Effector CD4-positive, alpha-beta T cell (primary cell): ENCODE measurements at regions not wholly inside any gene's neighbourhood (a gene's known extent, or its start where the extent isn't known, plus 50 kb on each side); places are given as distances from the start of the nearest gene placed in this dataset.
"Not testable (repeated sequence)": the region's sequence is repeated elsewhere in the genome, so short reads cannot be mapped to it uniquely, and the experiment has no call there.

ENCODE experiments used
- DNase-seq: peaks from one replicate; pipeline ENCODE4 v3.0.0-alpha.2; 2020

DNA sequence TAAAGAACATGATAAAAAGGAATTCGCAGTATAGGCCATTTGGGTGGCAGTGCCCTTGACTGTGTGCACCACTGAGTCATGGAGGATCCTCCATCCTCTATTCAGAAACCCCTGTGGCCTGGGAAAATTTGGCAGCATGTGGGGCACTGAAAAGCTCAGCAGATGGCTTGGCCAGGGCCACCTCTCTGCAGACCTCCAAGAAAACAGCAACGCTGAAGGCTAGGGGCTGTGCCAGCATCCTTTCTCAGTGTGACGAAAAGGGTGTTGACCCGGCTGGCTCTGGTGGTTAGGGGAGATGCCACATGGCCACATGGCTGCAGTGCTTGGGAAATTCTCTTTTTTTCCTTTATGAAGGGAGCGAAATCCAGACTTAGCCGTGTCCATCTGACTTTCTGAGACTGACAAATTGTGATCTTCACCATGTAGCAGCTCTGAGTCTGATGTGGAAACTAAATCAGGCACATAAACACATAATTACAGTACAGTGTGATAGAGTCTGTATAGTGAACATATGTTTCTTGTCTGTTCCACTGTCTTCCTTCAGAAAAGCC, 178.0 kb downstream of the KCTD12 start:
- no peak for DNase-seq

DNA sequence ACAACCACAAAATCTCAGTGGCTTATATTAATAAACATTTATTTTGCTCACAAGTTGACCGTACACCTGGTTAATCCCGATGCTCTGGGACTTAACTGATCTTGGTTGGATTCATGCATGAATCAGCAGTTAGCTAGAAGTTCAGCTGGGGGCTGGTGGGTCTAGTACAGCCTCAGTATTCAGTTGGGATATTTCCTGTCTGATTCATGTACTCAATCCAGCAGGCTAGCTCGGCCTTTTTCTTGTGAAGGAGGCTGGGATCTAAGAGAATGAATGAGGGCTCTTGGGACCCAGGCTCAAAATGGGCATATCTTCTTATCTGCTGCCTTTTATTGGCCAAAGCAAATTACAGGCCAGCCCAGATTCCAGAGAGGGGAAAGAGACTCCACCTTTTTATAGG, 178.8 kb downstream of the KCTD12 start:
- no peak for DNase-seq

DNA sequence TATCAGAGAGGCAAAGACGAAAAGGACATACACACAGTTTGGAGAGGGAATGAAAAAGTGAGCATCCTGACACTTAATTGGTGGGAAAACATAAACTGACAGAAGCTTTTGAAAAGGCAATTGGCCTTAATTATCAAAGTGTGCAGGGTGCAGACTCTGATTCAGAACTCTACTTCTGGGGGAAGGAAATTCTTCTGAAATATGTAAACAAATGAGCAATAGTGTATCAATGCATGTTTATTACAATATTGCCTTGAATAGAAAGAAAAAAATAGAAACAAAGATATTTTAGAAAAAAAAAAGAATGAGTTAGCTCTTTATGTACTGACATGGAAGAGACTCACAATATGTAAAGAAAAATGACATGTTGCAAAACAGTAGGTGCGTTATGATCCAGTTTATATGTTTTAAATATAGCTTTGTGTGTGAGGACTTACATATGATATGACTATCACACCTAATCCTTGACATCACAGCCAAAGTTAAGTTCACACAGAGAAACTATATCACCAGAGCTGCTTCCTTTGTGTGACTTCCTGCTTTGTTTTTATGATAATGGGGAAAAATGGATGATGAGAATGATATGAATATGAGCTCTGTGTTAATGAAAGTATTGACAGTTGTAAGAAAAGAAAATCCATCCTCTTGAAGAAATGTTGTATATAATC, 182.4 kb downstream of the KCTD12 start:
- DNase-seq = no peak

DNA sequence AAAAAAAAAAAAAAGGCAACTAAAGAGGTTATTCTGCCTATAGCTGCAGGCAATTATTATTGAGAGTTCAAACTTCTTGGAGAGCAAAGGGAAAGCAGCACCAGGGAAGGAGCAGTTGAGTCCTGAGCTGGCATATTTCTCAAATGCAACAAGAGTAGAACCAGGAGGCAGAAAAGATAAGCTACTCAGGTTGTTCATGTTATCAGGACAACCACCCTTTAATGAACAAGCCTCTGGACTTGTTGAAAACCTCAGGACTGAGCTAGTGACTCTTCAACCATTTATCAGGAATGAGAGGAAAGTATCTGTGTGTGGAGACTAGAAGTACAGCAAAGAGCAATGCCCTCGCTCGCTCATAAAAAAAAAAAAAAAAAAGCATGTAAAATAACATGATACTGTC, 183.0 kb downstream of the KCTD12 start:
- no peak for DNase-seq

DNA sequence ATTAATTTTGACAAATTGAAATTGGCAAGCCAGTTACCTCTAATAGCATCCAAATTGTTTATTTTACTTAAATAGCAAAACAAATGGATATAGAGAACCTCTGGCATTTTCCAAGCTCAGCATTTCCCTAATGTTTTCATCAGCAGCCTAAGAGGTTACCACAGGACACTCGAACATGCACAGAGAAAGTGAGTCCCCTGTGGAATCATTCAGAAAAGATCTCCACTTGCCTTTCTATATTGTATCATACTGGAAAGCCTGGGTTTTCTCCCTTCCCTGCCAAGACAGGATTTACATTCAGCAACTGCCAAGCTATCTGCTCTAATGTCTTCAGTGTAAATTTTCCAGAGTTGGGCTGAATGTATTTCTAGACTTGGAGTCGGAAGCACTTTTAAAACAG, 188.9 kb downstream of the KCTD12 start:
- no peak for DNase-seq

DNA sequence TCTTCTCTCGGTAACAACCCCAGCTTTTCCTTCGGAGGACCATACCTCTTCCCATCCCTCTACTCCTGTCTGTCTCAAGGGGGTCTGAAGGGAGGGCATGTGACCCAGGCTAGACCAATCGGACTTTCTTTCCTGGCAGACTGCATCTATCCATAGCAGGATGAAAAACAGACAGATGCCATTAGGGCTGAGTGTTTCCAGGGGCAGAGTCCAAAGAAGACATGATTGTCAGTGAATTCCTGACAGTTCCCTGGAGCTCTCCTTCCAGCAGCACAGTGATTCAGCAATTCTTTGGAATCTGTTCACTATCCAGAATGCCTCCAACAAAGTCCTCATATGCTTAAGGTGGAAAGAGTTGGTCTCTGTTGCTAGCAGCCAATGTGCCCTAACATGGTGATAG, 189.8 kb downstream of the KCTD12 start:
- DNase-seq = no peak

DNA sequence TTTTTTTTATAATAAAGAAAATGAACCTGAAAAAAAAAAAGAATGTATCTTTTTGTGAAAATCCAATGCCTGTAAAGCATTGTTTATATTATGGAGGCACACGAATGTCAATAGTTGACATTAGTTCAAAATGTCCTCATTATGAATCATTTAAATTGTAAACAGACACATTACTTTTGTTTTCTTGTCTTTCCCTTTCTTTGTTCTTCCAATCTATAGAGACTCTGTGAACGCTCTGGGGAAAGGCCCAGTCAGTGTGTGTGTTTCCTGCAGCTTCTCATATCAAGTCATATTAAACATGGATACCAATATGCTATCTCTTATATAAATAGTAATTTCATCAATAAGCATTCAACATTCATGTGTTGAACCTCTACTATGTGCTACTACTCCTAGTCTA, 193.1 kb downstream of the KCTD12 start:
- no peak for DNase-seq

DNA sequence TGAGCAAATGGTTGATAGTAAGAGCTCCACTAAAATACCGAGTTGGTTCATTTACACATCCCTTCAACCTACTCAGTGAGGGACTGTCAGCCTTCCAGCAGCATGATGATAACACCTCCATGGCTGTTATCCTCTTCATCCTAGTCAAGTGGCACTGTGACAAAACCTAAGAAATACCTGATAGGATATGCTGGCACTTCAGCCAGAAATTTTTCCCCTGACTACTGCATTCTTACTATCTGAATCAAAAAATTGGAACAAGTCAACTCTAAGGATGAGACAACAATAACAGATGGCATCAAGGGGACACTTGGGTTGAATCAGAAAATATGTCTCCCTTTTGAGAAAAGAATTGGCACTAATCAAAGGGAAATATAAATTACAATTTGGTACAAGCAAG, 193.9 kb downstream of the KCTD12 start:
- DNase-seq = no peak

DNA sequence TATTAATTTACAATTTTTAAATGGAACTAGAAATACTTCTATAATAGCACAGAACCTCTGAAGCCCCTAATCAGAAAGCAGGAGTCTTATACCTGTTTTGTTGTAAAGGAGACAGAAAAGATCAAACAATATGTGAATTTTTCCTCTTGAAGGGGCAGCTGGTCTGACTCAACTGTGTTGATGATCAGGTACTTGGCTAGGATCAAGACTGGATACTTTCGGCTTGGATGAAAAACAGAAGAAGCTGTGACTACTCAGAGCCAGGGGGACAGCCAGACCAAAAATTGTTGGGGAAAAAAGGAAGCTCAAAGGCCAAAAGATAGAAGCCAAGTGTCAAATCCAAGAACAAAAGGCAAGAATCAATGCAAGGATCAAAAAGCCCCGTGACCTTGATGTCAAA, 195.6 kb downstream of the KCTD12 start:
- DNase-seq = no peak

DNA sequence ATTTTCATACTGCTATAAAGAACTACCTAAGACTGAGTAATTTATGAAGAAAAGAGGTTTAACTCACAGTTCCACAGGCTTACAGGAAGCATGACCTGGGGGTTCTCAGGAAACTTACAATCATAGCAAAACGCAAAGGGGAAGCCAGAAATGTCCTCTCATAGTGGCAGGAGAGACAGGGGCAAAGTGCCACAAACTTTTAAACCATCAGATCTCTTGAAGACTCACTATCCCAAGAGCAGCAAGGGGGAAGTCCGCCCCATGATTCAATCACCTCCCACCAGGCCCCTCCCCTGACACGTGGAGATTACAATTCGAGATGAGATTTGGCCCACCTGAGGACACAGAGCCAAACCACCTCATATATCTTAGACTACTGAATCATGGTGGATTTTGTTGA, 198.7 kb downstream of the KCTD12 start:
- no peak for DNase-seq

DNA sequence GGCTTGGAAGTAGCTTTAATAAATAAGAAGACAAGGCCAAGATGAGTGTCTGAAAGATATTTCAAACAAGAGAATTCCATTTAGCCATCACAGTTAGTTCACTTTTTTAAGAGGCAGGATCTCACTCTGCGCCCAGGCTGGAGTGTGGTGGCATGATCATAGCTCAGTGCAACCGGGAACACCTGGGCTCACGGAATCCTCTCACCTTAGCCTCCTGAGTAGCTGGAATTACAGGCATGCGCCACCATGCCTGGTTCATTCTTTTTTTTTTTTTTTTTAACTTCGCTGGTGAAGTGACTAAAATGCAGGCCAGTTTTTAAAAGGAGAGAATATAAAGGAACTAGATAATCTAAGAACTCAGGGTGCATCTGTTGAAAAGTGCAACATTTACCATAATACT, 200.3 kb downstream of the KCTD12 start:
- DNase-seq = no peak

DNA sequence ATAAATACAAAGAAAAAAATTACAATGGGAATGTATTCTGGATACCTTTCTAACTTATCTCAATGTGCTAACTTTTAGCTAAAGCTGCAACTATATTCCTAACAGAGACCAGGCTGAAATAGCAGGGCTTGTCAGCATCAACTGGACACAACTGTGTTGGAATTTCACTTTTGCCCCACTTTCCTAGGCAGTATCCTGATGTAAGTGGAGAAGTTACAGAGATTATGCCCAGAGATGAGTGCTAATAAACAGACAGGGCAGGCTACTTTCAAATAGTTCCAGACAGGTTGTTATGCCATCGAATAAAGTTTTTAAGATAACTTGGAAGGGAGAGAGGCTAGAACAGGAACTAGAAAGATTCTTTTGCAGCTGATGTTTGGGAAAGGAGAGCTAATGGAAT, 201.9 kb downstream of the KCTD12 start:
- DNase-seq = no peak

DNA sequence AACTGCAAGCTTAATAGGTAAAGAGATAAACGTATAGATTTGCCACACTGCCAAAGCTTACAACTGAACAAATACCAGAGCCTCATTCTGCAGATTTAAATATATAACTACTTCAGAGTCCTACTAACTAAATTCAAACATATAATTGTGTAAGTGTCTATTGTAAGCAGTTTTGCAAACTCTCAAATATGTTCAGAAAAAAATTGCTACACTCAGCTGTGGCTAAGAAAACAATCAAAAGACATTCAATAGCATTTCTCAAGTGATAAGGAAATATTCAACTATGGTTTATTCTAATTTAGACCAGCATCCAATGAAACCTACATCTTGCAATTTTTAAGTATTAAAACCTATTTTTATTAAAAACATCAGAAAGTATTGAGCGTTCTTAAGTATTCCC, 202.4 kb downstream of the KCTD12 start:
- no peak for DNase-seq

DNA sequence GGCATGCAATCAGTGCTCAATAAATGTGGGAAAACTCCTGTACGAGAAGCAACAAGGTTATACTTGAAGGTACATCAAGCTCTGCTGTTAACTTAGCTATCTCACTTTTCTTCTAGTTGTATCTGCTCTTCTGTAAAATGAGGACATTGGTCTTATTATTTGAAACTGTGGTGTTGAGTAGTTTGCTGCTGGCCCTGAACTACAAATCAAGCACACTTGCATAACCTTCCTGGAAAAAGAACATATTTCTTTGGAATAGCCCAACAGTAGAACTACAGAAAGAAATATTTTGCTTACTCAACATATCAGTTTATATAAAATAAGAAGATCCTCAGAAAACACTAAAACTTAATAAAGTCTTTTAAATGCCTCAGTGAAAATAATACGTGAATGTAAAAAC, 203.0 kb downstream of the KCTD12 start:
- no peak for DNase-seq

DNA sequence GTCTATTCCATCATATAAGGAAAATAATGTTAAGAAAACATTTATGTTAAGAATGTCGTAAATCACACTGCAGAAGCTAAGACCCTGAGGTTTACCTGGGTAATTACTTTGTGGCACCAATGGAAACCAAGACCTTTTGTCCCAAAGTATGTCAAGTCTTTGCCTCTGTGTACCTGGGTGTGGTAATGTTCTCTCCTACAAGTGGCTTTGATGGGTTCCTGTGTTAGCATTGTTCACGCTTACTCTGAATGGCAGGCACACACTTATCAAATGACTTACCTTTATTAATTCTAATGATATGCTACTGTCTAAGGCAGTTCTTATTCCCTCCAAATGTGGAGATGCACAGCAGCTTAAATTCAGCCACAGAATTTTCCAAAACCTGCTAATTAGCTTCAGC, 206.1 kb downstream of the KCTD12 start:
- DNase-seq = no peak

DNA sequence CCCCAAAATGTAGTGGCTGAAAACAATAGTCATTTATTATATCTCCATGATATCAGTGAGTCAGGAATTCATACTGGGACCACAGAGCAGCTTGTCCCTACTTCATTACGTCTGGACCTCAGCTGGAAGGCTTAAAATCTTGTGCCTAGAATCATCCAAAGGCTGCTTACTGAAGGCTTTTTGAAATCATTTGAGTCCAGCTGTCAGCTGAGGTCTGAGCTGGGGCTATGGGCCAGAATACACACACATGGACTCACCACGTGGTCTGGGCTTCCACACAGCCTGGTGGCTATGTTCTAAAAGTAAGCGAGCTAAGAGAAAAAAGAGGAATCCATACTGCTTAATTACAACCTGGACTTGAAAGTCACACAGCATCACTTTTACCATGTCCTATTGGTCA, 209.2 kb downstream of the KCTD12 start:
- no peak for DNase-seq

DNA sequence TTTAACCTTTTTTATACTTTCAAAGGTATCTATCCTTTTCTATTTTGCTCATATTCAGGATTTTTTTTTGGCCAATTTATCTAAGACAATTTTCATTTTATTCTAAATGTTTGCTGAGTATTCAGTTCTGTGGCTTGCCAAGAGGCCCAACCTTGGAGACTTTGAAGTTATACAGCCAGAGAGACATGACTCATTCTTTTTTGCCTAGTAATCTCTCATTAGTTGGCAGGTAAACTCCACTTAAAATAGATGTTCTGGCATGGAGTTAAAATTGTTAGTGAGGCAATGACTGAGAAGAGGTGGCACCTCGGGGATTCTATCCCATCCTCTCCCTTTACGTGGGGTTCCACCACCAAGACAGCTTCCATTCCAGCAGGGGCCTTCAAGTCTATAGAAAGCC, 213.8 kb downstream of the KCTD12 start:
- DNase-seq = no peak

DNA sequence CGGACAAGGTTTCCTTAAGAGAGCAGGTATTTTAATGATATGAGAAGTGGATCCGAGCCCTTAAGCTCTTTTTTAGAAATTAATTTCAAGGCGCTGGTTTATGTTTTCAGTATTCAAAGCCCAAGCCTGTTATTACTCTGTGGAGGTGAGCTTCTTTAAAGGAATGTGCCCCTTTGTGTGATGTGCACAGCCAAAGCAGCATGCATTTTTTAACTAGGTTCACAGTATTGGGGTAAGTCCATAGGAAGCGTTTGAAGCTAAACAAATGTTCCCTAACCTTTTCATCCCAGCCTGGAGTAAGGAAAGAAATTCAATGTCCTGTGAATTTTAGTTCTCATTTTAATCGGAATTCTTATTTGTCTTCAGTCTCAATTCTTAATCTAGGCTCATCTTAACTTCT, 217.5 kb downstream of the KCTD12 start:
- no peak for DNase-seq

DNA sequence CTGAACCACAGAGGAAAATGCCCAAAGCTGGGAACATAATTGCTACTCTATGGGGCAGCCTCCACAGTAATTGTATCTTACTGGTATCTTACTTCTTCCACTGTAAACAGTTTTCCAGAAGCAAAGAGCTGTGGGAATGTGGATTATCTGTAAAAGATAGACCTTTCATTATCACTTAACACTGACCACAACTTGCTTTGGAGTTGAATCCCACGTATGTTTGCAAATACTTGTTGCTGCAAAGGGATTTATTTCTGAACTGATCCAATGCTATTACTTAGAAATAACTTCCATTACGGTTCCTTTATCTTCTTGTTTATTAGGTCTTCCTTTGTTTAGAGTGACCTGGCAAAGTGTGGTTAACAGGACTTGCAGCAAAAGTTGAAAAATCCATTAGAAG, 218.1 kb downstream of the KCTD12 start:
- no peak for DNase-seq

DNA sequence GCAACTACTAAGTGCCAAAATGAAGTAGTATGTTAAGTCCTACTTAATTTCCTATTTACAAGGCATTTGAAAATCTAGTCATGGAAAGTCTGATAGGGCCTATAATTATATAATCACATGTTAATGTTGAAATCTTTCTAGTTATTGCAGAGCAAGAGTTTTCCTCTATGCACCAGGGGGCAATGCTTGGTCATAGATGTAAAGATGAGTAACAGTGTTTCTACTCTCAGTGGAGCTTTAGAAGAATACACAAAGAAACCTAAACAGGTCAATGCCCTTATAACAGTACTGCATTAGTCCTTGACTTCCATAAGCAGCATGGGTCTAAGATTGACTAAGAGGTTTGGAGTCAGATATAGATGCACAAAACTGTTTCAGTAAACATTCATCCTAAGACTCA, 218.7 kb downstream of the KCTD12 start:
- no peak for DNase-seq

DNA sequence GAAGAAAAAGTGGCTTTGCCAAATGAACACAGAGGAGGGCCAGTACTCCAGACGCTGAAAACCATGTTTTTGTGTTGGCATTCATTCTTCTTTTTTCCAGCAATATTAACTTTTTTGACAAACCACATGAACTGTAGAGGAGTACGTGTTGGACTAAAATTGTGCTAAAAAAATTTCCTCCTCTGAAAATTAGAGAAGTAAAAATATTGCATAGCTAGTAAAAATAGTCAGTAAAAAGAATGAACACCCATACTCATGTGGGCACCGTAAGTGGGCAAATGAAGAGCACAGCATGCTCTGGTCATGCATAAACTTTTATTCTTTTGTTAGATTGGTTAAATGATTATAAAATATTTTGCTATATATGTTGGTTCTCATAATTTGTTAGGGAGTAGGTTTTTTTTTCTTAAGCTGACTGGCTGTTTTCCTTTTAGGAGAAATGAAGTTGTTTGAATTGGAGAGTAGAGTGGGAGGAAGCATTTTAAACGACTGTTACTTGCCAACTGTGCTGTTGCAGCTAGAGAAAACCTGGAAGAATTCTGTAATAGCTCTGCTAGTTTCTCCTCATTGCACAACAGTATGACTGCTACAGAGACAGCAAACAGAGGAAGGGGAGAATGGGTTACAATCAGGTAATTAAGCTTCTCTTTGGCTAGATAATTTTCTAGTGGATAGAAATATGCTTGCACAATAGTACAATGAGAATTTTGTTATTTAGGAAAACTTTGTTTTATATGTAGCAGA, 222.4 kb downstream of the KCTD12 start:
- DNase-seq = no peak

DNA sequence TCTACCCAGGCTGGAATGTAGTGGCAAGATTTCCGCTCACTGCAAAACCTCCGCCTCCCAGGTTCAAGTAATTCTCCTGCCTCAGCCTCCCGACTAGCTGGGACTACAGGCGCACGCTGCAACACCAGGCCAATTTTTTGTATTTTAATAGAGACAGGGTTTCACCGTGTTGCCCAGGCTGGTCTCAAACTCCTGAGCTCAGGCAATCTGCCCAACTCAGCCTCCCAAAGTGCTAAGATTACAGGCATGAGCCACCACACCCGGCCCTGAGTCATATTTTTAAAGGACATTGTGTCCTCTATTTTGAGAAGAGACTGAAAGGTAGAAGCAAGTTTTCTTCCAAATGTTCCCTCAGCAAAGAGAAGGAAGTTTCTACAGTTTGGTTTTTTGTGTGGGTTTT, 227.1 kb downstream of the KCTD12 start:
- DNase-seq = not testable (repeated sequence)

DNA sequence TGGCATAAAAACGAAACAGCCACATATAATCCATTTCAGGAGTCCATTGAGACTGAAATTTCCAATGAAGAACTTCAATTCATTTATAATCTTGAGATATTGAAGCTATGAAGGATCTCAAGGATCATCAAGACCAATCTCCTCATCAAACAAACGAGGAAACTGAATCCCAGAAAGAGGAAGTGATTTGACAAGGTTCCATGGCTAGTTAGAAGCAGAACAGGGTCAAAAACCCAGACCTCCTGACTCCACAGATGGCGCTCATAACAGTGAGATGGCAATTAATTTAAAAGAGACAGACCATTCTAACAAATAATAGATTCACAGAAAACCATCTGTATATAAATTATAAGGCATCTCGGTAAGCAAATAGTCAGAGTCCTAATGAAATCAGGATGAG, 229.7 kb downstream of the KCTD12 start:
- DNase-seq = no peak

DNA sequence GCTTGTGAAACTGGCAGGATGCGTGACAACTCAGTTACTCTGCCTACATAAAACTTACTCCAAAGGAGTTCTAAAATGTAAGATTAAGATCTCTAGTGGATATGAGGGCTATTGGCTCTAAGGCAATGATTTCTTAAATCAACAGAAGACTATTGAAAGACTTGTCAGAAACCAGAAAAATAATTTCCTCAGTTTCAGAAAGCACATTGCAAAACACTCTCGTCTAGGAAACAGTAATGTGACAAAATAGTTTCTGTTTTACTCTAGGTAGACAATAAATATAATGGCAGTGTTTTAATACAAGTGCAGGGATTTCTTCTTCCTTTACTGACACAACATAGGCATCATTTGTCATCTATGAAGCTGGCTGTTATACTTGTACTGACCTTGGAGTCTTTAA, 230.1 kb downstream of the KCTD12 start:
- DNase-seq = no peak

DNA sequence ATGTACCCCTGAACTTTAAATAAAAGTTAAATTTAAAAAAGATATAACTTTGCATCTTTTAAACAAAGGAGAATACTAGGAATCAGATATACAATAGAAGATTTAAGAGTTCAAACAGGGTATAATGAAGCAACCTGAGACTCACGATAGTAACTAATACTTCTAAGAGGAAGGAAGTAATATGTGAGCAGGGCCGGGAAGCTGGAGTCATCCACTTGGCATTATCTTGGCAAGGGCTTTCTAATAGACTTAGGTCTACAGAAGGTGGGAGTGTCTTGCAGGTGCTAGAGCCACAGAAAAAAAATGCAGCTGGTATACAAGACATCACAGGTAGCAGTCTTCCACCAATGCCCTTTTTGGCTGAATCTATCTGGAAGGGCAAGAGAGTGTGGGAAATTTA, 231.9 kb downstream of the KCTD12 start:
- no peak for DNase-seq
